ENCODE measurements at regions not wholly inside any gene's neighbourhood (a gene's known extent, or its start where the extent isn't known, plus 50 kb on each side); places are given as distances from the start of the nearest gene placed in this dataset.

- Histone ChIP-seq H3K4me3 (no peak overlapping the region), H3K4me1 (no peaks in the 10 kb centered on the region), H3K4me2 (no peak overlapping the region), H3K9me3 (ENCODE audit: low read depth) (no peaks in the 10 kb centered on the region), H3K9ac (no peak overlapping the region), H3K36me3 (no peaks in the 10 kb centered on the region), H3F3A (ENCODE audit: low read depth) (no peaks in the 10 kb centered on the region), H4K20me1 (ENCODE audit: low read depth) (no peaks in the 10 kb centered on the region), H3K27ac (no peak overlapping the region), H2AFZ (replicated peaks) (no peak overlapping the region), H3K79me2 (ENCODE audit: low read depth) (no peaks in the 10 kb centered on the region), H3K27me3 (no peaks in the 10 kb centered on the region)
- peaks cover 2% of the 10 kb centered on the region for H3K9me3 Mint-ChIP-seq
- no peak overlapping the region for H3K4me3 Mint-ChIP-seq
- no peak for DNase-seq (ENCODE audit: low spot score)
- H3K27me3 Mint-ChIP-seq (ENCODE audit: insufficient read depth, low read depth), result no peaks in the 10 kb centered on the region
- no peaks in the 10 kb centered on the region for H3K36me3 Mint-ChIP-seq
- H3K4me1 Mint-ChIP-seq, result no peaks in the 10 kb centered on the region
- no peak overlapping the region for H3K27ac Mint-ChIP-seq
- no peak for TF ChIP-seq EZH2phosphoT487 (IDR thresholded peaks at IDR 0.05)
- no peak for TF ChIP-seq CTCF (IDR thresholded peaks at IDR 0.05)
- no peak for TF ChIP-seq EZH2 (IDR thresholded peaks at IDR 0.05)
Measured at GRCh38 chr18:70650878-70651277, 362.0 kb downstream of the SOCS6 start.

GRCh38 chr18:70649683-70650082, 360.8 kb downstream of the SOCS6 start:
- Histone ChIP-seq H3K4me1 (no peaks in the 10 kb centered on the region), H3K79me2 (ENCODE audit: low read depth) (no peaks in the 10 kb centered on the region), H3K9ac (no peak overlapping the region), H3F3A (ENCODE audit: low read depth) (no peaks in the 10 kb centered on the region), H3K36me3 (no peaks in the 10 kb centered on the region), H3K27me3 (no peaks in the 10 kb centered on the region), H3K4me2 (no peak overlapping the region), H2AFZ (replicated peaks) (no peak overlapping the region), H4K20me1 (ENCODE audit: low read depth) (no peaks in the 10 kb centered on the region), H3K4me3 (no peak overlapping the region), H3K27ac (no peak overlapping the region), H3K9me3 (ENCODE audit: low read depth) (no peaks in the 10 kb centered on the region)
- H3K27me3 Mint-ChIP-seq (ENCODE audit: insufficient read depth, low read depth), result no peaks in the 10 kb centered on the region
- H3K27ac Mint-ChIP-seq, result no peak overlapping the region
- no peak overlapping the region for H3K4me3 Mint-ChIP-seq
- no peak for DNase-seq (ENCODE audit: low spot score)
- TF ChIP-seq EZH2phosphoT487 (IDR thresholded peaks at IDR 0.05) (no peak), EZH2 (IDR thresholded peaks at IDR 0.05) (no peak), CTCF (IDR thresholded peaks at IDR 0.05) (no peak)
- no peaks in the 10 kb centered on the region for H3K36me3 Mint-ChIP-seq
- no peaks in the 10 kb centered on the region for H3K4me1 Mint-ChIP-seq
- H3K9me3 Mint-ChIP-seq, result peaks cover 2% of the 10 kb centered on the region

- no peak overlapping the region for H3K27ac ChIP-seq
- no peaks in the 10 kb centered on the region for H3K79me2 ChIP-seq (ENCODE audit: low read depth)
- Mint-ChIP-seq H3K27ac (no peak overlapping the region), H3K4me1 (peaks cover 15% of the 10 kb centered on the region), H3K27me3 (ENCODE audit: insufficient read depth, low read depth) (no peaks in the 10 kb centered on the region), H3K9me3 (peaks cover 2% of the 10 kb centered on the region), H3K4me3 (no peak overlapping the region), H3K36me3 (no peaks in the 10 kb centered on the region)
- H3K36me3 ChIP-seq, result no peaks in the 10 kb centered on the region
- no peak for DNase-seq (ENCODE audit: low spot score)
- no peaks in the 10 kb centered on the region for H3K9me3 ChIP-seq (ENCODE audit: low read depth)
- no peak for TF ChIP-seq EZH2 (IDR thresholded peaks at IDR 0.05)
- TF ChIP-seq EZH2phosphoT487 (IDR thresholded peaks at IDR 0.05), result no peak
- no peak for TF ChIP-seq CTCF (IDR thresholded peaks at IDR 0.05)
- no peaks in the 10 kb centered on the region for H3F3A ChIP-seq (ENCODE audit: low read depth)
- no peaks in the 10 kb centered on the region for H3K27me3 ChIP-seq
- no peak overlapping the region for H3K4me2 ChIP-seq
- H3K4me3 ChIP-seq, result no peak overlapping the region
- no peak overlapping the region for H3K9ac ChIP-seq
- no peaks in the 10 kb centered on the region for H3K4me1 ChIP-seq
- no peak overlapping the region for H2AFZ ChIP-seq (replicated peaks)
- H4K20me1 ChIP-seq (ENCODE audit: low read depth), result no peaks in the 10 kb centered on the region
Measured at GRCh38 chr18:70645971-70646370, 357.1 kb downstream of the SOCS6 start.

- Histone ChIP-seq H2AFZ (replicated peaks) (no peak overlapping the region), H3K9me3 (ENCODE audit: low read depth) (no peaks in the 10 kb centered on the region), H3K79me2 (ENCODE audit: low read depth) (no peaks in the 10 kb centered on the region), H4K20me1 (ENCODE audit: low read depth) (no peaks in the 10 kb centered on the region), H3K4me1 (no peaks in the 10 kb centered on the region), H3K4me2 (no peak overlapping the region), H3K27ac (no peak overlapping the region), H3K4me3 (no peak overlapping the region), H3K36me3 (no peaks in the 10 kb centered on the region), H3K27me3 (no peaks in the 10 kb centered on the region), H3F3A (ENCODE audit: low read depth) (no peaks in the 10 kb centered on the region), H3K9ac (no peak overlapping the region)
- H3K4me1 Mint-ChIP-seq, result peaks cover 15% of the 10 kb centered on the region
- no peaks in the 10 kb centered on the region for H3K36me3 Mint-ChIP-seq
- no peak overlapping the region for H3K4me3 Mint-ChIP-seq
- DNase-seq (ENCODE audit: low spot score), result no peak
- H3K9me3 Mint-ChIP-seq, result no peaks in the 10 kb centered on the region
- no peak overlapping the region for H3K27ac Mint-ChIP-seq
- H3K27me3 Mint-ChIP-seq (ENCODE audit: insufficient read depth, low read depth), result no peaks in the 10 kb centered on the region
- TF ChIP-seq EZH2 (IDR thresholded peaks at IDR 0.05), result no peak
- TF ChIP-seq EZH2phosphoT487 (IDR thresholded peaks at IDR 0.05), result no peak
- TF ChIP-seq CTCF (IDR thresholded peaks at IDR 0.05), result no peak
Measured at GRCh38 chr18:70643812-70644211, 355.0 kb downstream of the SOCS6 start.
